ENCODE measurements at regions not wholly inside any gene's neighbourhood (a gene's known extent, or its start where the extent isn't known, plus 50 kb on each side); places are given as distances from the start of the nearest gene placed in this dataset.

DNA sequence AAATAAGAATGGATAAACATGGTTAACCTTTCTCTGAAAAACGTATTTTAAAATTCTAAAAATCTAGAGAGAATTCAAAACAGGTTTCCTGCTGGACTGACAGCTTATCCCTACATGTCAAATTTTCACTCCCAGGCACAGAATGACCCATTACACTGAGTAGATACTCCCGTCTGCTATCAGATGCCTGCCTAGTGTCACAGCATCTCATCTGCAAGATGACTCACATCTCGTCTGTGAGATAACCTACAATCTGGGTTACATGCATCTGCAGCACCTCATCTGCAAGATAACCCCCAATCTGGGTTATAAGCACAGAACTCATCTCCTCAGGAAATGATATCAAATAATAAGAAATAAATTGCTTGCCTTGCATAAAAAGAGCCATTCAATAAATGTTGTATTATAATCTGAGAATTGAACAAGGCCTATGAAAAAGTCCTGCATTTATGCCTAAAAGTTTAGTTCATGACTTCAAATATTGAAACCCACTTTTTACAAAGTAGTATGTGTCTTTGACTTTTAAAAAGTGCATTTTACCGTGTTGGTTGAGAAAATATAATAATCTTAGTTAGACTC lies 188.3 kb upstream of the THBS1 start:
- TF ChIP-seq POLR2A (IDR thresholded peaks at IDR 0.05) = no peak
- TF ChIP-seq, protein P1, sequence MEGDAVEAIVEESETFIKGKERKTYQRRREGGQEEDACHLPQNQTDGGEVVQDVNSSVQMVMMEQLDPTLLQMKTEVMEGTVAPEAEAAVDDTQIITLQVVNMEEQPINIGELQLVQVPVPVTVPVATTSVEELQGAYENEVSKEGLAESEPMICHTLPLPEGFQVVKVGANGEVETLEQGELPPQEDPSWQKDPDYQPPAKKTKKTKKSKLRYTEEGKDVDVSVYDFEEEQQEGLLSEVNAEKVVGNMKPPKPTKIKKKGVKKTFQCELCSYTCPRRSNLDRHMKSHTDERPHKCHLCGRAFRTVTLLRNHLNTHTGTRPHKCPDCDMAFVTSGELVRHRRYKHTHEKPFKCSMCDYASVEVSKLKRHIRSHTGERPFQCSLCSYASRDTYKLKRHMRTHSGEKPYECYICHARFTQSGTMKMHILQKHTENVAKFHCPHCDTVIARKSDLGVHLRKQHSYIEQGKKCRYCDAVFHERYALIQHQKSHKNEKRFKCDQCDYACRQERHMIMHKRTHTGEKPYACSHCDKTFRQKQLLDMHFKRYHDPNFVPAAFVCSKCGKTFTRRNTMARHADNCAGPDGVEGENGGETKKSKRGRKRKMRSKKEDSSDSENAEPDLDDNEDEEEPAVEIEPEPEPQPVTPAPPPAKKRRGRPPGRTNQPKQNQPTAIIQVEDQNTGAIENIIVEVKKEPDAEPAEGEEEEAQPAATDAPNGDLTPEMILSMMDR (IDR thresholded peaks at IDR 0.05) = no peak
